AG04449 (cell line): ENCODE measurements at regions not wholly inside any gene's neighbourhood (a gene's known extent, or its start where the extent isn't known, plus 50 kb on each side); places are given as distances from the start of the nearest gene placed in this dataset.

ENCODE experiments used
- CTCF ChIA-PET: fragments of 350-600 bp; formaldehyde crosslinking; extraction: SDS; loops from one replicate; lab custom pipeline; 2021; ENCODE audit warnings: antibody characterized with exemption; lab: Yijun Ruan, JAX
- POLR2A ChIA-PET: fragments of 400-600, 350-600 bp; formaldehyde crosslinking; extraction: SDS; loops from one replicate; lab custom pipeline; 2020; ENCODE audit warnings: antibody characterized with exemption, inconsistent platforms; lab: Yijun Ruan, JAX
- DNase-seq: peaks from one replicate; pipeline ENCODE4 v3.0.0-alpha.2; 2010; ENCODE audit warnings: low read depth, low spot score
- H3K4me3 ChIP-seq: 2 replicates; pipeline ENCODE4 v1.5.1; 2011; ENCODE audit warnings: low read depth, mild to moderate bottlenecking, control low read depth, low read length
- CTCF ChIP-seq: IDR thresholded peaks from one replicate; pipeline ENCODE4 v1.5.1; 2011; ENCODE audit warnings: mild to moderate bottlenecking, moderate library complexity, low read length, control low read depth, inconsistent platforms; ENCODE audit not compliant: insufficient read depth; ENCODE audit errors: missing control alignments

DNA sequence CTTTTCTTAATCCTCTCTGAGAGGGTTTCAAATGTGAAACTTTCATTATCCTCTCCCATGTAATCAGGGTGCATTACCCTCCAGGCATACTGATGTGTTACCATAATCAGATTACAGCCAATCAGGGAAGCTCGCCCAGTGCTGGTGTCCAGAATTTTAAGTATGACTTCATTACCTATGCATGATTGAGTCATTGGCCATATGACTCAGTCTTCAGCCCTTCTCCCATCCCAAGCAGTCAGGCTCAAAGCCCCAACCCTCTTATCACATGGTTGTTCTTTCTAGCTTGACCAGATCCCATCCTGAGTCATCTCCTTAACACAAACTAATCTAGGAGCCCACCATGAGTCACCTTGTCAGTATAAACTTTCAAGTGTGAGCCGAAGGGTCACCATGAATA lies 1668.1 kb upstream of the AGA start:
- ChIA-PET CTCF (no interaction called here), POLR2A (no interaction called here)
- DNase-seq = no peak
- H3K4me3 ChIP-seq = no peak overlapping the region
- no peak for TF ChIP-seq CTCF

DNA sequence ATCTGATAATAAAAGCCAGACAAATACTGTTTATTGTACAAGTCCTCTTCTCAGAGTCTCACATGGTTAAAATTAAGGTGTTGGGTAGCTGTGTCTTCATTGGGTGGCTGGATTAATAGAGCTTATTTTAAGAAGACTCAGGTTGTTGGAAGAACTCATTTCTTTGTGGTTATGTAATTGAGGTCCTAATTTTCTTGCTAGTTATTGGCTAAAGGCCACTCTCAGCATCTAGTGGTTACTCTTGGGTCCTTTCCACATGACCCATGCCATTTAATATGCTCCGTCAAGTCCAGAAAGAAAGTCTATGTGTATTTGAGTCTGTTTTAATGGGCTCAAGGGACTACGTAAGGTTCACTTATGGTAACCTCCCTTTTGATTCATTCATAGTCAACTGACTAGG lies 1668.6 kb upstream of the AGA start:
- ChIA-PET POLR2A (no interaction called here), CTCF (no interaction called here)
- TF ChIP-seq CTCF = no peak
- H3K4me3 ChIP-seq = no peak overlapping the region
- DNase-seq = no peak

- ChIA-PET CTCF (no interaction called here), POLR2A (no interaction called here)
- H3K4me3 ChIP-seq = no peak overlapping the region
- no peak for TF ChIP-seq CTCF
- no peak for DNase-seq
Observed at GRCh38 chr4:179112441-179113170, 1670.4 kb upstream of the AGA start.

- POLR2A ChIA-PET = no interaction called here
- TF ChIP-seq CTCF = no peak
Observed at GRCh38 chr4:179114615-179115014, 1672.4 kb upstream of the AGA start.

GRCh38 chr4:179116011-179116410 lies 1673.8 kb upstream of the AGA start:
- no peak for DNase-seq
- CTCF ChIA-PET = no interaction called here
- H3K4me3 ChIP-seq = no peak overlapping the region
- no peak for TF ChIP-seq CTCF
- POLR2A ChIA-PET = no interaction called here

More at GRCh38 chr4:179114615-179115014, 1672.4 kb upstream of the AGA start:
- CTCF ChIA-PET = no interaction called here
- DNase-seq = no peak
- H3K4me3 ChIP-seq = no peak overlapping the region

- TF ChIP-seq CTCF = no peak
- ChIA-PET POLR2A (no interaction called here), CTCF (no interaction called here)
- H3K4me3 ChIP-seq = no peak overlapping the region
- DNase-seq = no peak
Observed at GRCh38 chr4:179116581-179116980, 1674.3 kb upstream of the AGA start.
